ENCODE measurements at regions not wholly inside any gene's neighbourhood (a gene's known extent, or its start where the extent isn't known, plus 50 kb on each side); places are given as distances from the start of the nearest gene placed in this dataset.

GRCh38 chrX:27136325-27136724 lies 326.8 kb downstream of the PPP4R3C start (continued):
- TF ChIP-seq ZNF462 (CRISPR knock-in tag; IDR thresholded peaks at IDR 0.05) (no peak), ZNF331 (CRISPR knock-in tag; IDR thresholded peaks at IDR 0.05; ENCODE audit: low read depth) (no peak), ZNF114 (CRISPR knock-in tag; IDR thresholded peaks at IDR 0.05) (no peak), CREB1 (CRISPR knock-in tag; IDR thresholded peaks at IDR 0.05; ENCODE audit: low read depth) (no peak), ETS1 (IDR thresholded peaks at IDR 0.05) (no peak), EZH2 (IDR thresholded peaks at IDR 0.05; ENCODE audit: low read depth, unreplicated experiment) (no peak), NANOG (IDR thresholded peaks at IDR 0.05; ENCODE audit: borderline replicate concordance) (no peak), STAT1 (IDR thresholded peaks at IDR 0.05; ENCODE audit: unreplicated experiment) (no peak)

- H3K79me2 ChIP-seq (replicated peaks; ENCODE audit: insufficient read depth): no peaks in the 10 kb centered on the region
- H4K20me1 ChIP-seq (replicated peaks; ENCODE audit: insufficient read depth): no peaks in the 10 kb centered on the region
- no peaks in the 10 kb centered on the region for H3K9me2 ChIP-seq (ENCODE audit: insufficient read depth)
- TF ChIP-seq CREB1 (CRISPR knock-in tag; IDR thresholded peaks at IDR 0.05; ENCODE audit: low read depth) (no peak), POLR2AphosphoS5 (IDR thresholded peaks at IDR 0.05; ENCODE audit: low read depth) (no peak), EZH2 (IDR thresholded peaks at IDR 0.05; ENCODE audit: low read depth, unreplicated experiment) (no peak), ETS1 (IDR thresholded peaks at IDR 0.05) (no peak), NANOG (IDR thresholded peaks at IDR 0.05; ENCODE audit: borderline replicate concordance) (no peak), REST (IDR thresholded peaks at IDR 0.05; ENCODE audit: unreplicated experiment) (no peak)
- H3K4me3 ChIP-seq: no peak overlapping the region
- H3K4me2 ChIP-seq: no peak overlapping the region
- Mint-ChIP-seq H3K27ac (no peak overlapping the region), H3K9me3 (no peaks in the 10 kb centered on the region), H3K4me1 (no peaks in the 10 kb centered on the region), H3K36me3 (ENCODE audit: low read depth) (no peaks in the 10 kb centered on the region; the same call in 2 of the 3 replicates), H3K4me3 (no peak overlapping the region), H3K27me3 (ENCODE audit: insufficient read depth, low read depth, poor library complexity) (no peaks in the 10 kb centered on the region)
- no peaks in the 10 kb centered on the region for H3F3A ChIP-seq (replicated peaks; ENCODE audit: low read depth)
- no peaks in the 10 kb centered on the region for H3K4me1 ChIP-seq (ENCODE audit: insufficient read depth)
- no peak overlapping the region for H3K27ac ChIP-seq (ENCODE audit: low read depth)
- H3K27me3 ChIP-seq (ENCODE audit: insufficient read depth): no peaks in the 10 kb centered on the region
- H3K36me3 ChIP-seq (ENCODE audit: insufficient read depth): no peaks in the 10 kb centered on the region
- ATAC-seq: no peak
- no peak overlapping the region for H2AFZ ChIP-seq
- DNase-seq (ENCODE audit: low spot score): no peak
These were observed 330.3 kb downstream of the PPP4R3C start for GRCh38 chrX:27132862-27133261.

Data from GM23338 (cell line).